HepG2 (cell line): ENCODE measurements at regions not wholly inside any gene's neighbourhood (a gene's known extent, or its start where the extent isn't known, plus 50 kb on each side); places are given as distances from the start of the nearest gene placed in this dataset.
A peak's percentile ranks its signal among the peaks of the same experiment; 100 is the strongest.

Experiments
- ATAC-seq: fragments of 200-7000 bp; cut with Tn5 transposase; 3 replicates; pipeline ENCODE4 v1.9.1; 2020; ENCODE audit warnings: mild to moderate bottlenecking, moderate library complexity
- BruUV-seq: library from RNA; stranded (reverse); fragments of 400-500 nt; replicated peaks from 2 replicates; lab custom pipeline; 2021; lab: Mats Ljungman, UMichigan
- CTCF ChIA-PET: fragments of 300-600 bp; formaldehyde crosslinking; extraction: SDS; loops from one replicate; lab custom pipeline; 2021; ENCODE audit warnings: low total read pairs, inconsistent platforms, low intra/inter-chr PET ratio; lab: Yijun Ruan, JAX
- POLR2A ChIA-PET: fragments of 350-600 bp; sonication (Branson Sonifier 250); formaldehyde crosslinking; loops from one replicate; lab custom pipeline; 2020; ENCODE audit warnings: antibody characterized with exemption, inconsistent platforms; lab: Yijun Ruan, JAX
- DNase-seq: peaks from one replicate; pipeline ENCODE4 v3.0.0-alpha.2; 2015; ENCODE audit warnings: low spot score
- FAIRE-seq: peaks from 3 replicates; lab custom pipeline; 2011; peaks lifted over from hg19 to GRCh38; lab: Jason Lieb, UNC
- H2AFZ ChIP-seq: one replicate; pipeline ENCODE4 v1.6.1; 2011; ENCODE audit warnings: low read length, inconsistent platforms
- H3K27ac ChIP-seq: fragments of 300-600 bp; 3 replicates; pipeline ENCODE4 v1.8.0; 2011; ENCODE audit warnings: mixed run types, mild to moderate bottlenecking, mixed read lengths, low read length, inconsistent platforms; ENCODE audit not compliant: insufficient read depth; ENCODE audit errors: extremely low read length
- H3K27me3 ChIP-seq, 2 experiments: fragments of 200-600 bp in 1 of 2; 2 replicates in 1 of 2; 3 replicates in 1 of 2; pipeline versions ENCODE4 v1.6.0 to v1.8.0; 2011; ENCODE audit warnings: low read length in 2 of 2, mild to moderate bottlenecking in 2 of 2, moderate library complexity in 2 of 2, inconsistent platforms in 1 of 2; ENCODE audit not compliant: insufficient read depth in 2 of 2, control insufficient read depth in 1 of 2
- H3K36me3 ChIP-seq, 2 experiments: fragments of 200-600 bp in 1 of 2; replicated peaks in 1 of 2; 2 replicates in 1 of 2; 3 replicates in 1 of 2; pipeline versions ENCODE4 v1.5.1 to v1.8.0; 2011; ENCODE audit warnings: low read length in 2 of 2, inconsistent platforms in 1 of 2; ENCODE audit not compliant: insufficient read depth in 2 of 2, control insufficient read depth in 1 of 2
- H3K4me1 ChIP-seq: 2 replicates; pipeline ENCODE4 v1.5.1; 2012; ENCODE audit warnings: low read length, inconsistent platforms; ENCODE audit not compliant: insufficient read depth
- H3K4me2 ChIP-seq: 2 replicates; pipeline ENCODE4 v1.6.0; 2011; ENCODE audit warnings: low read depth, low read length, inconsistent platforms
- H3K4me3 ChIP-seq, 3 experiments: fragments of 200-600 bp in 1 of 3; sonication (generic), shearing (Covaris generic) in 1 of 3; replicated peaks in 1 of 3; 2 replicates each; pipeline ENCODE4 v1.5.1; 2011 to 2016; ENCODE audit warnings: low read length in 3 of 3, inconsistent platforms in 2 of 3, low read depth in 2 of 3, mild to moderate bottlenecking in 2 of 3, control low read depth in 1 of 3, mixed read lengths in 1 of 3; ENCODE audit not compliant: insufficient read depth in 1 of 3
- H3K79me2 ChIP-seq: one replicate; pipeline ENCODE4 v1.6.1; 2011; ENCODE audit warnings: low read length, inconsistent platforms; ENCODE audit not compliant: insufficient read depth
- H3K9ac ChIP-seq: 2 replicates; pipeline ENCODE4 v1.6.0; 2011; ENCODE audit warnings: mild to moderate bottlenecking, low read depth, low read length, inconsistent platforms; ENCODE audit not compliant: insufficient read depth
- H3K9me3 ChIP-seq: 2 replicates; pipeline ENCODE4 v1.5.1; 2012; ENCODE audit warnings: mild to moderate bottlenecking, low read length
- H4K20me1 ChIP-seq: 2 replicates; pipeline ENCODE4 v1.6.0; 2011; ENCODE audit warnings: inconsistent platforms, mild to moderate bottlenecking, low read length, moderate library complexity; ENCODE audit not compliant: insufficient read depth
- CBFB ChIP-seq: sonication (generic); formaldehyde crosslinking; IDR thresholded peaks from 2 replicates; pipeline ENCODE4 v1.4.0; 2020; ENCODE audit warnings: missing genetic modification reagents
- GLMP ChIP-seq: sonication (generic); formaldehyde crosslinking; IDR thresholded peaks from 2 replicates; pipeline ENCODE4 v1.9.0; 2021; ENCODE audit warnings: missing genetic modification reagents, mild to moderate bottlenecking, borderline replicate concordance
- KAT2B ChIP-seq: fragments of 150-350 bp; IDR thresholded peaks from 2 replicates; pipeline ENCODE4 v1.6.1; 2014; ENCODE audit warnings: low read depth, low read length, borderline replicate concordance
- PHF20 ChIP-seq: sonication (generic); formaldehyde crosslinking; IDR thresholded peaks from 2 replicates; pipeline ENCODE4 v1.5.0; 2020; ENCODE audit warnings: mild to moderate bottlenecking, missing genetic modification reagents
- RORA ChIP-seq: sonication (generic); formaldehyde crosslinking; IDR thresholded peaks from 2 replicates; pipeline ENCODE4 v1.5.0; 2020; ENCODE audit warnings: mild to moderate bottlenecking, missing genetic modification reagents, moderate library complexity
- TFAP4 ChIP-seq: sonication (generic); IDR thresholded peaks from 2 replicates; pipeline ENCODE4 v1.6.1; 2016; ENCODE audit warnings: low read depth, borderline replicate concordance
- ZFP36 ChIP-seq: fragments of 150-350 bp; IDR thresholded peaks from 2 replicates; pipeline ENCODE4 v1.6.1; 2018; ENCODE audit warnings: borderline replicate concordance, low read length, low read depth; ENCODE audit not compliant: partially characterized antibody
- ZNF317 ChIP-seq: sonication (generic); formaldehyde crosslinking; IDR thresholded peaks from 2 replicates; pipeline ENCODE4 v1.5.0; 2020; ENCODE audit warnings: mild to moderate bottlenecking, missing genetic modification reagents
- ZNF558 ChIP-seq: sonication (generic); formaldehyde crosslinking; IDR thresholded peaks from 2 replicates; pipeline ENCODE4 v1.9.0; 2022; ENCODE audit warnings: mild to moderate bottlenecking, missing genetic modification reagents, borderline replicate concordance
- ZNF878 ChIP-seq: sonication (generic); formaldehyde crosslinking; IDR thresholded peaks from 2 replicates; pipeline ENCODE4 v1.8.1; 2023; ENCODE audit warnings: mild to moderate bottlenecking, missing genetic modification reagents, moderate library complexity
- WGBS: methylation state at CpG from one replicate; pipeline ENCODE4 v1.1.6; 2017; ENCODE audit warnings: low lambda C conversion rate; 5-methylcytosine and 5-hydroxymethylcytosine counted together
- in situ Hi-C: cut with HindIII; loops from 2 replicates; pipeline ENCODE4 v1.10.0; 2017; ENCODE audit warnings: low pct_unique_long_range_greater_than_20kb; ENCODE audit not compliant: extremely low pct_ligation_motif_present
- intact Hi-C: fragments of 100-400 bp; cut with micrococcal nuclease; formaldehyde crosslinking; loops from one replicate; pipeline ENCODE4 v1.10.0; 2022; ENCODE audit not compliant: unreplicated experiment
- TF ChIP-seq, protein P1 (sequence below): IDR thresholded peaks from 2 replicates; pipeline ENCODE4 v1.4.0; 2020; ENCODE audit warnings: mild to moderate bottlenecking, missing genetic modification reagents
- TF ChIP-seq, protein P2 (sequence below): sonication (generic); formaldehyde crosslinking; IDR thresholded peaks from 2 replicates; pipeline ENCODE4 v1.5.0; 2020; ENCODE audit warnings: missing genetic modification reagents, mild to moderate bottlenecking, borderline replicate concordance
- TF ChIP-seq, protein P3 (sequence below): sonication (generic); formaldehyde crosslinking; IDR thresholded peaks from 2 replicates; pipeline ENCODE4 v1.5.0; 2020; ENCODE audit warnings: mild to moderate bottlenecking, missing genetic modification reagents

DNA sequence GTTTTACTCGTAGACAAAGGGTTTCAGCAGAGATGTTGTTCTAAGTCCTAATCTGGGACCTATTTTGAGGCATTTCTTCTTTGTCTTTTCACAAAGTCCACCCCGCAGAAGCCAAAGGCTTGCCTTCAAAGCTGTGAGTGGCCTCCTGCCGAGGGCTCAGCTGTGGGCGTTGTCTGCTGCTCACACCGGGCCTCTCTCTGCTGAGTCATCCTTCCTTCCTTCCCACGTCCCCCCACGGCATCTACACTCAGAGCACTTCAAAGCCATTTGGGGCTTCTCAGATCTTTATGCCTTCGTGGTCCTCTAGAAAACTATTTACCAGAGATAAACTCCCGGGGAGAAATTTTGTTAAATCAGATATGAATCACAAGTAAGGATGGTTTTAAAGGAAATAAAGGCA is 115.9 kb upstream of the TMPO start (continued):
- TF ChIP-seq, protein P1, sequence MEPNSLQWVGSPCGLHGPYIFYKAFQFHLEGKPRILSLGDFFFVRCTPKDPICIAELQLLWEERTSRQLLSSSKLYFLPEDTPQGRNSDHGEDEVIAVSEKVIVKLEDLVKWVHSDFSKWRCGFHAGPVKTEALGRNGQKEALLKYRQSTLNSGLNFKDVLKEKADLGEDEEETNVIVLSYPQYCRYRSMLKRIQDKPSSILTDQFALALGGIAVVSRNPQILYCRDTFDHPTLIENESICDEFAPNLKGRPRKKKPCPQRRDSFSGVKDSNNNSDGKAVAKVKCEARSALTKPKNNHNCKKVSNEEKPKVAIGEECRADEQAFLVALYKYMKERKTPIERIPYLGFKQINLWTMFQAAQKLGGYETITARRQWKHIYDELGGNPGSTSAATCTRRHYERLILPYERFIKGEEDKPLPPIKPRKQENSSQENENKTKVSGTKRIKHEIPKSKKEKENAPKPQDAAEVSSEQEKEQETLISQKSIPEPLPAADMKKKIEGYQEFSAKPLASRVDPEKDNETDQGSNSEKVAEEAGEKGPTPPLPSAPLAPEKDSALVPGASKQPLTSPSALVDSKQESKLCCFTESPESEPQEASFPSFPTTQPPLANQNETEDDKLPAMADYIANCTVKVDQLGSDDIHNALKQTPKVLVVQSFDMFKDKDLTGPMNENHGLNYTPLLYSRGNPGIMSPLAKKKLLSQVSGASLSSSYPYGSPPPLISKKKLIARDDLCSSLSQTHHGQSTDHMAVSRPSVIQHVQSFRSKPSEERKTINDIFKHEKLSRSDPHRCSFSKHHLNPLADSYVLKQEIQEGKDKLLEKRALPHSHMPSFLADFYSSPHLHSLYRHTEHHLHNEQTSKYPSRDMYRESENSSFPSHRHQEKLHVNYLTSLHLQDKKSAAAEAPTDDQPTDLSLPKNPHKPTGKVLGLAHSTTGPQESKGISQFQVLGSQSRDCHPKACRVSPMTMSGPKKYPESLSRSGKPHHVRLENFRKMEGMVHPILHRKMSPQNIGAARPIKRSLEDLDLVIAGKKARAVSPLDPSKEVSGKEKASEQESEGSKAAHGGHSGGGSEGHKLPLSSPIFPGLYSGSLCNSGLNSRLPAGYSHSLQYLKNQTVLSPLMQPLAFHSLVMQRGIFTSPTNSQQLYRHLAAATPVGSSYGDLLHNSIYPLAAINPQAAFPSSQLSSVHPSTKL: 0 out of 2 replicates have a peak, but pooled peaks have one; percentile 9
- TF ChIP-seq TFAP4: peak; percentile 11; the same call in 1 of the 2 replicates
- no peak for TF ChIP-seq CBFB (CRISPR knock-in tag)
- TF ChIP-seq, protein P2, sequence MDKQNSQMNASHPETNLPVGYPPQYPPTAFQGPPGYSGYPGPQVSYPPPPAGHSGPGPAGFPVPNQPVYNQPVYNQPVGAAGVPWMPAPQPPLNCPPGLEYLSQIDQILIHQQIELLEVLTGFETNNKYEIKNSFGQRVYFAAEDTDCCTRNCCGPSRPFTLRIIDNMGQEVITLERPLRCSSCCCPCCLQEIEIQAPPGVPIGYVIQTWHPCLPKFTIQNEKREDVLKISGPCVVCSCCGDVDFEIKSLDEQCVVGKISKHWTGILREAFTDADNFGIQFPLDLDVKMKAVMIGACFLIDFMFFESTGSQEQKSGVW (CRISPR knock-in tag): no peak
- TF ChIP-seq, all 625 proteins: peak for 11

DNA sequence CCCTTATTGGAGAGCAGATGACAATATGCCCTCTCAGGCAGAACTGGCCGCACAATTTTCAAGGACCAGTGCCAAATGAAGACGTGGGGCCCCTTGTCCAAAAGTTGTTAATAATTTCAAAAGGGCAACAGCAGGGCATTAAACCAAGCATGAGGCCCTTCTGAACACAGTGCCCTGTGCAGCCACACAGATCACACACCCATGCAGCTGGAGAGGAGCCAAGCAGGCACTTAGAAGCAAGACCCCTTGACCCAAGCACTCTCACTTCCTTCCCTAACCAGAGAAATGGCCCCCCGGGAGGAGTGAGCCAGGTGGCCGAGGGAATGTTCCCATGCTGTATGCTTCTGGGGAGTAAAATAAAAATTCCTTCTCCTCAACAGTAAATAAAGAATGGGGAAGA is 114.0 kb upstream of the TMPO start:
- intact Hi-C loops (no loop called here), in situ Hi-C loops (no loop called here)
- ChIA-PET POLR2A (no interaction called here), CTCF (no interaction called here)
- Histone ChIP-seq H4K20me1 (no peaks in the 10 kb centered on the region), H3K4me2 (no peak overlapping the region), H3K9me3 (no peaks in the 10 kb centered on the region), H3K27me3 (no peaks in the 10 kb centered on the region), H3K27ac (no peak overlapping the region), H3K9ac (no peak overlapping the region), H3K36me3 (no peaks in the 10 kb centered on the region), H3K79me2 (no peaks in the 10 kb centered on the region), H2AFZ (no peak overlapping the region), H3K4me1 (peaks cover 34% of the 10 kb centered on the region), H3K4me3 (no peak overlapping the region)
- no peak for DNase-seq
- no TSS peak for BruUV-seq
- FAIRE-seq: no peak
- ATAC-seq: no peak
- WGBS: 36% methylated on average over 2 of the region's 4 CpGs
- TF ChIP-seq GLMP (no peak), ZNF878 (no peak), KAT2B (no peak), PHF20 (CRISPR knock-in tag) (no peak), ZNF558 (CRISPR knock-in tag) (no peak), ZNF317 (CRISPR knock-in tag) (no peak), RORA (CRISPR knock-in tag) (no peak), ZFP36 (no peak)
- TF ChIP-seq, protein P3, sequence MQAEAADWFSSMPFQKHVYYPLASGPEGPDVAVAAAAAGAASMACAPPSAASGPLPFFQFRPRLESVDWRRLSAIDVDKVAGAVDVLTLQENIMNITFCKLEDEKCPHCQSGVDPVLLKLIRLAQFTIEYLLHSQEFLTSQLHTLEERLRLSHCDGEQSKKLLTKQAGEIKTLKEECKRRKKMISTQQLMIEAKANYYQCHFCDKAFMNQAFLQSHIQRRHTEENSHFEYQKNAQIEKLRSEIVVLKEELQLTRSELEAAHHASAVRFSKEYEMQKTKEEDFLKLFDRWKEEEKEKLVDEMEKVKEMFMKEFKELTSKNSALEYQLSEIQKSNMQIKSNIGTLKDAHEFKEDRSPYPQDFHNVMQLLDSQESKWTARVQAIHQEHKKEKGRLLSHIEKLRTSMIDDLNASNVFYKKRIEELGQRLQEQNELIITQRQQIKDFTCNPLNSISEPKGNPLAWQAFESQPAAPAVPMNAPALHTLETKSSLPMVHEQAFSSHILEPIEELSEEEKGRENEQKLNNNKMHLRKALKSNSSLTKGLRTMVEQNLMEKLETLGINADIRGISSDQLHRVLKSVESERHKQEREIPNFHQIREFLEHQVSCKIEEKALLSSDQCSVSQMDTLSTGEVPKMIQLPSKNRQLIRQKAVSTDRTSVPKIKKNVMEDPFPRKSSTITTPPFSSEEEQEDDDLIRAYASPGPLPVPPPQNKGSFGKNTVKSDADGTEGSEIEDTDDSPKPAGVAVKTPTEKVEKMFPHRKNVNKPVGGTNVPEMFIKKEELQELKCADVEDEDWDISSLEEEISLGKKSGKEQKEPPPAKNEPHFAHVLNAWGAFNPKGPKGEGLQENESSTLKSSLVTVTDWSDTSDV (CRISPR knock-in tag): no peak
